ENCODE measurements at regions not wholly inside any gene's neighbourhood (a gene's known extent, or its start where the extent isn't known, plus 50 kb on each side); places are given as distances from the start of the nearest gene placed in this dataset.

- ChIA-PET CTCF (ENCODE audit: low intra/inter-chr PET ratio) (no interaction called here), POLR2A (interaction anchor here (1.0 kb wide), 1 partner anchor 20 kb away, joined by 3 read pairs; no protein-coding TSS in a partner anchor)
- Histone ChIP-seq H3K27ac (ENCODE audit: extremely low read depth, low read depth, low read length) (no peak overlapping the region), H3K4me3 (no peak overlapping the region), H3K9ac (ENCODE audit: insufficient read depth in 1 of 2, low read depth in 2 of 2, low read length in 2 of 2) (no peak overlapping the region), H4K20me1 (replicated peaks; ENCODE audit: control insufficient read depth, insufficient read depth, low read length) (no peaks in the 10 kb centered on the region), H3K9me3 (replicated peaks; ENCODE audit: control insufficient read depth, insufficient read depth, low read depth, low read length) (no peaks in the 10 kb centered on the region), H3K27me3 (ENCODE audit: control insufficient read depth in 2 of 2, insufficient read depth in 2 of 2, low read length in 2 of 2) (no peaks in the 10 kb centered on the region), H3K4me1 (replicated peaks in 1 of 2; ENCODE audit: control insufficient read depth in 2 of 2, insufficient read depth in 2 of 2, low read length in 2 of 2) (no peaks in the 10 kb centered on the region), H3K79me2 (ENCODE audit: control insufficient read depth, insufficient read depth, low read length) (no peaks in the 10 kb centered on the region), H2AFZ (ENCODE audit: low read depth, low read length) (no peak overlapping the region), H3K4me2 (ENCODE audit: insufficient read depth, low read length) (no peak overlapping the region), H3K9me1 (ENCODE audit: control insufficient read depth, insufficient read depth, low read length) (no peaks in the 10 kb centered on the region), H3K36me3 (ENCODE audit: control insufficient read depth, insufficient read depth, low read length) (no peaks in the 10 kb centered on the region)
- DNase-seq (ENCODE audit: extremely low read depth in 1 of 4, low spot score in 3 of 4) (no peak), FAIRE-seq (no peak), ATAC-seq (no peak)
- in situ Hi-C loops (cut with MboI) (no loop called here), intact Hi-C loops (cut with micrococcal nuclease) (loop anchor here (5.0 kb wide), 1 partner anchor 52 kb away; no protein-coding TSS in a partner anchor)
- no TSS peak for BruUV-seq (replicated peaks)
- 1% methylated on average over 15 of the region's 15 CpGs for WGBS (ENCODE audit: insufficient coverage, low coverage, missing lambda C conversion rate)
- no peak for TF ChIP-seq TCF7L2 (IDR thresholded peaks at IDR 0.05; ENCODE audit: low read depth, low read length)
- TF ChIP-seq TAF1 (IDR thresholded peaks at IDR 0.05; ENCODE audit: control insufficient read depth, extremely low read depth, insufficient read depth, low read length, severe bottlenecking): no peak
- TF ChIP-seq RAD51 (IDR thresholded peaks at IDR 0.05; ENCODE audit: borderline replicate concordance, low read depth): no peak
- TF ChIP-seq COPS2 (conservative IDR thresholded peaks at IDR 0.05): no peak
- TF ChIP-seq ZNF561 (CRISPR knock-in tag; conservative IDR thresholded peaks at IDR 0.05): no peak
- TF ChIP-seq RBM25 (IDR thresholded peaks at IDR 0.05; ENCODE audit: low read depth, low read length, severe bottlenecking): no peak
- TF ChIP-seq LCOR (CRISPR knock-in tag; IDR thresholded peaks at IDR 0.05): no peak
- no peak for TF ChIP-seq POLR2H (tag; IDR thresholded peaks at IDR 0.05; ENCODE audit: low read depth)
- no peak for TF ChIP-seq ZNF785 (CRISPR knock-in tag; IDR thresholded peaks at IDR 0.05)
- TF ChIP-seq PATZ1 (CRISPR knock-in tag; IDR thresholded peaks at IDR 0.05; ENCODE audit: borderline replicate concordance): no peak
- no peak for TF ChIP-seq PBX2 (CRISPR knock-in tag; IDR thresholded peaks at IDR 0.05; ENCODE audit: low read depth)
- no peak for TF ChIP-seq PBX2 (tag; conservative IDR thresholded peaks at IDR 0.05; ENCODE audit: low read depth)
- TF ChIP-seq, protein P1, sequence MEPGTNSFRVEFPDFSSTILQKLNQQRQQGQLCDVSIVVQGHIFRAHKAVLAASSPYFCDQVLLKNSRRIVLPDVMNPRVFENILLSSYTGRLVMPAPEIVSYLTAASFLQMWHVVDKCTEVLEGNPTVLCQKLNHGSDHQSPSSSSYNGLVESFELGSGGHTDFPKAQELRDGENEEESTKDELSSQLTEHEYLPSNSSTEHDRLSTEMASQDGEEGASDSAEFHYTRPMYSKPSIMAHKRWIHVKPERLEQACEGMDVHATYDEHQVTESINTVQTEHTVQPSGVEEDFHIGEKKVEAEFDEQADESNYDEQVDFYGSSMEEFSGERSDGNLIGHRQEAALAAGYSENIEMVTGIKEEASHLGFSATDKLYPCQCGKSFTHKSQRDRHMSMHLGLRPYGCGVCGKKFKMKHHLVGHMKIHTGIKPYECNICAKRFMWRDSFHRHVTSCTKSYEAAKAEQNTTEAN (CRISPR knock-in tag; IDR thresholded peaks at IDR 0.05): no peak
- no peak for TF ChIP-seq NFIC (IDR thresholded peaks at IDR 0.05)
- TF ChIP-seq ZNF282 (CRISPR knock-in tag; IDR thresholded peaks at IDR 0.05): no peak
- no peak for TF ChIP-seq HDAC3 (IDR thresholded peaks at IDR 0.05; ENCODE audit: borderline replicate concordance, partially characterized antibody)
Measured at GRCh38 chr7:33754933-33755928, 150.1 kb upstream of the BMPER start.
